ENCODE measurements at regions not wholly inside any gene's neighbourhood (a gene's known extent, or its start where the extent isn't known, plus 50 kb on each side); places are given as distances from the start of the nearest gene placed in this dataset.

GRCh38 chr7:98493030-98493778 is 92.3 kb upstream of the BAIAP2L1 start:
- TF ChIP-seq POLR2A (IDR thresholded peaks at IDR 0.05) (no peak), CTCF (IDR thresholded peaks at IDR 0.05) (no peak)
